ENCODE measurements at regions not wholly inside any gene's neighbourhood (a gene's known extent, or its start where the extent isn't known, plus 50 kb on each side); places are given as distances from the start of the nearest gene placed in this dataset.
"Not testable (repeated sequence)": the region's sequence is repeated elsewhere in the genome, so short reads cannot be mapped to it uniquely, and the experiment has no call there.

DNA sequence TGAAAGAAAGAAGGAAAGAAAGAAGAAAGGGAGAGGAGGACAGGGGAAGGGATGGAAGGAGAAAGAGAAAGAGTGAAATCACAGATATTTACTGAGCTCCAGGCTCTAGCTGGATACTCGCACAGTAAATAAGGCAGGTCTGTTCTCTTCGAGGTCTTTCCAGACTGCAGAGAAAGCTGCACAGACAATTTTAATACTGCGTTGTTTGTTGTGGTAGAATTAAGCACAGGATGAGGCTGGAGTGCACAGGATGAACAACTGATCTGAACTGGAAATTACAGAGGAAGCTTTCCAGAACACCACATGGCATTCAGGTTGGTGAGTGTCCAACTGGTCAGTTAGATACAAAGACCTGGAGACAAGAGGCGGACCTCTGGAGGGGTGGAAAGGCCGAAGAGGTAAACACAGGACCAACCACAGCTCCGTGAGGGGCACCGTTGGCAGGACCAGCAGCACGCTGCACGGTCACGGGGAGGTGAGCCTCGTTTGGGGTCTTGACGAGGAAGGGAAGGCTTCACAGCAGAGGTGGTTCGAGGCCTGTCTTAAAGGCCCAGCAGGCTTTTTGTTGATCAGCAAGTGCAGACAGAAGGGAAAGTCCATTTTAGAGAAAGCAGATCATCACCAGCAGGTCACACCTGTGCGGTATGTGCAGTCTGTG is 121.7 kb downstream of the ATP6V0E2 start:
- not testable (repeated sequence) for DNase-seq

DNA sequence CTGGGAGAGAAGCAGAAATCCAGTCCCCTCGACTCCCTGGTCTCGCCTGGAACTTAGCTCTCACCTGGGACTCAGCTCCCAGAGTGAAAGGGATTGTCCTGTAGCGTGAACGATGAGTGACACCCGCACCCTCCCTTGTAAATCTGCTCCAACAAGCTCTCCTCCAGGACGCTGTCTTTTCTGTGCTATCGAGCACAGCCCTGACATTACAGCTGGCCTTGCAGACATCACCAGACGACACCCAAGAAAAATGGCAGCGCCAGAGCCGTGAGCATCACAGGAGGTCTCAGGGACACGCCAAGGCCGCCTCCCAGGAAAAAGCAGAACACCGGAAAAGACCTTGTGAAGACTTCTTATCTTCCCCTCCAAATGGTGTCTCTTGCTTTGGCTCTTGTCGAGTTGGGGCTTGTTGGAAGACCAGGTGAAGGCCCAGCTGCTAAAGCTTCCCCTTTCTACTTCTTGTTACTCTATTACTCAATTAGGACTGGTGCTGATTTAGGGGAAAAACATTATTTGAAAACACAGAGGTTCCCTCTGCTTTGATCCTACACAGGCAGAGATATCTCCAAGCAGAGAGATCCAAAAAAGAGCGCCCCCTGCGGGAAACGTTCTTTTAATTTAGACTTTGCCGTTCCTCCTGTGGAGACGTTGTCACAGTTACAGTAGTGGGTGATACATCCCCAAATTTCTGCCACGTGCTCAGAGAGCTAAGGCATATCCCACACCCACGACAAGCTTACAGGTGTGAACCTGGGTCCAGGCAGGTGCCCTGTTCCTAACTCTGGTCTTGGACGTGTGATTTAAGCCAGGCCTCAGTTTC is 127.2 kb downstream of the ATP6V0E2 start:
- not testable (repeated sequence) for DNase-seq

DNA sequence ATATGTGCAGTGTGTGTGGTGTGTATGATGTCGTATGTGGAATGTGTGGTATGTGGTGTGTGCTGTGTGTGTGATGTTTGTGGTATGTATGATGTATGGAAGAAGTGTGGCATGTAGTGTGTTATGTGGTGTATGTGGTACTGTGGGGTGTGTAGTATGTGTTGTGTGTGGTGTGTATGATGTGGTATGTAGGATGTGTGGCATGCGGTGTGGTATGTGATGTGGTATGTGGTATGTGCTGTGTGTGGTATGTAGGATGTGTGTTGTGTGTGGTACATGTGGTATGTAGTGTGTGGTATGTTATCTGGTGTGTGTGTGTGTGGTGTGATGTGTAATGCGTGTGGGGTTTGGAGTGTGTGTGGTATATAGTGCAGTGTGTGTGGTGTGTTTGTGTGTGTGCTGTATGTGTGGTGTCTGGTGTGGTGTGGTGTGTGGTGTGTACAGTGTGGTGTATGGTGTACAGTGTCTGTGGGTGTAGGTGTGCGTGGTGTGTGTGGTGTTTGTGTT is 129.6 kb downstream of the ATP6V0E2 start:
- DNase-seq, result no peak

DNA sequence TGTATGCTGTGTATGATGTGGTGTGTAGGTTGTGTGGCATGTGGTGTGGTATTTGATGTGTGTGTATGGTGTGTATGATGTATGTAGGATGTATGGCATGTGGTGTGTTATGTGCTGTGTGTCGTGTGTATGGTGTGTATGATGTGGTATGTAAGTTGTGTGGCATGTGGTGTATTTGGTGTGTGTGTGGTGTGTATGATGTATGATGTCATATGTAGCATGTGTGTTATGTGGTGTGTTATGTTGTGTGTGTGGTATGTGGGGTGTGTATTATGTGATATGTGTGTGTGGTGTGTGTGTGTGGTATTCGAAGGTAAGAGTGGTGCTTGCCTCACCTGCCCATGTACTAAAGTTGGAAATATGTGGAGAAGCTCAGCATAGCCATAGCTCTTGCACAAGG is 130.2 kb downstream of the ATP6V0E2 start:
- DNase-seq, result not testable (repeated sequence)

DNA sequence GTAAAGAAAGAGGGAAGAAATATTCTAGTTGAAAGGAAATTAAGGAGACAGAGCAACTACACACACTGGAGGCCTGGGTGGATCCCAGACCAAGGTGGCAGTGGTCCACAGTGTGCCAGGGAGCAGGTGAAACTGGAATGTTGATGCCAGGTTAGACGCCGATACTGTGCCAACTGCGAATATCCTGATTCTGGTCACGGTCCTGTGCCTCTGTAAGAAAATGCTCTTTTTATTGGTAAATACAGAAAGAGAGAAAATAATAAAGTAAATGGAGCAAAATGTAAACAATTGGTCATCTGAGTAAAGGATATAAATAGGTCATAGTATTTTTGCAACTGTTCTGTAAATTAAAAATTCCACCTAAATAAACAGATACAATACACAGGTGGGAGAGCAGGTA is 131.1 kb downstream of the ATP6V0E2 start:
- not testable (repeated sequence) for DNase-seq

DNA sequence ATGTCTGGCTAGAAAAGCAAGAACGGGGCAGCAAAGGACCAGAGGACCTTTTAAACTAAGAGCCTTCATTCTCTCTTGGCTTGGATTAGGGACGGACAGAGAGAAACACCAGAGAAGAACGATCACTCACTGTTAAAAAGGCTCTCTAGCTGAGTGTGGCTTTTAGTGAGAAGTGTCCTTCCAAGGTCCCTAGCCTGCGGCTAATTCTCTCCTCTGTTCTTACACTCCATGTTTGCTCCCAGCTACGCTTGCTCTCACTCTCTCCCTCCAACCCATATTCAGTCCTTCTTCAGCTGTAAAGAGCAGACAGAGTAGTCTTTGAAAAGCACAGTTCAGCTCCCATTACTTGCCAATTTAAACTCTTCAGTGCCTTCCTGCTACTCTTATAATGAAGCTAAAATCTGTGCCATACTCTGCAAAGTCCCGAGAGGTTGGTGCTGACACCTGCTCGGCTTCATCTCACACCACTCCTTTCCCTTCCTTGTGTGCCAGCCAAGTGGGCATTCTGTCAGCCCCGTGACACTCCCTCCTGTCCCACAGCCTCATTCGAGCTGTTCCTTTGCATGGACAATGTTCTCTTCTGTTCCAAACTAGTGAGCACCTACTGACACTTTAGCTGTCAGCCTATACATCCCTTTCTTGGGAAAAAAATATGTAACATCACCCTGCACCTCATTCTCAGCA is 136.0 kb downstream of the ATP6V0E2 start:
- not testable (repeated sequence) for DNase-seq

DNA sequence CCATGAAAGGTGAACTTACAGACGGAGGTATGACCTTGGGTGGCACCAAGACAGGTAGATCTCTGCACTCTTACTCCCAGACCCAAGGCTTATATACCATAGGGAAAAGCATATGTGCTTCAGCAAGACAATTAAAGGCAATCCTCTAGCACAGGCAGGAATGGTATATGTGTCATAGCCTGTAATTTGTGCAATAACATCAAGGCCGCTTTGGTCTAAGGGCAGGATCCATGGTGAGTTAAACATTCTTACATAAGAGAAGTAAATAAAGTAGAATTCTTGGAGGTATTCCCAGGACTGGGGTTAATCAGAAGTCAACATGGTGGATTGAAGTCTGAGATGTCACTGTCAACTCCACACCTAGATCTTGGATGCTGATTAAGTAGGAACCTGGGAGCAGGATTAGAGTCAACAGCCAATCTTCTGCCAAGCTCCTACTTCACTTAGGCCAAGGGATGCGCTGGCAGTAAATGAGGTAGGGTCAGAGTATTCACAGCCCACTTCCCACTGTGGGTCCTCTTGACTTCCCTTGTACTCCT is 143.0 kb downstream of the ATP6V0E2 start:
- DNase-seq, result not testable (repeated sequence)

DNA sequence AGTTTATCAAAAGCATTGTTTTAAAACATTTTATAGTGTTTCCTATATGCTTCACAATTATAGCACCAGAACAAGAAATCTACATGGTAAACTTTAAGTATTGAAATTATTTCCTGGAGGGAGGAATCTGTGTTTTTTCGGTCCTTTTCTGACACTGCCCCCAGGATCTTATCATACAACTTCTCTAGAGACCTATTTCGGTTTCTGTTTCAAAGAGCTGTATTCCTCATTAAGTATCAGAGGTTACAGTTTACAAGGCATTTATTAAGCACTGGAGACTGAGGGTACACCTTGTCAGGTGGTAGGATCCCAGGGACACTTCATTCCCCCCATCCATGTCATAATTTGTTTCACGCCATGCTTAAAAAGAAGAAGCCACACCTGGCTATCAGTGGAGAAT is 146.4 kb downstream of the ATP6V0E2 start:
- DNase-seq, result not testable (repeated sequence)

DNA sequence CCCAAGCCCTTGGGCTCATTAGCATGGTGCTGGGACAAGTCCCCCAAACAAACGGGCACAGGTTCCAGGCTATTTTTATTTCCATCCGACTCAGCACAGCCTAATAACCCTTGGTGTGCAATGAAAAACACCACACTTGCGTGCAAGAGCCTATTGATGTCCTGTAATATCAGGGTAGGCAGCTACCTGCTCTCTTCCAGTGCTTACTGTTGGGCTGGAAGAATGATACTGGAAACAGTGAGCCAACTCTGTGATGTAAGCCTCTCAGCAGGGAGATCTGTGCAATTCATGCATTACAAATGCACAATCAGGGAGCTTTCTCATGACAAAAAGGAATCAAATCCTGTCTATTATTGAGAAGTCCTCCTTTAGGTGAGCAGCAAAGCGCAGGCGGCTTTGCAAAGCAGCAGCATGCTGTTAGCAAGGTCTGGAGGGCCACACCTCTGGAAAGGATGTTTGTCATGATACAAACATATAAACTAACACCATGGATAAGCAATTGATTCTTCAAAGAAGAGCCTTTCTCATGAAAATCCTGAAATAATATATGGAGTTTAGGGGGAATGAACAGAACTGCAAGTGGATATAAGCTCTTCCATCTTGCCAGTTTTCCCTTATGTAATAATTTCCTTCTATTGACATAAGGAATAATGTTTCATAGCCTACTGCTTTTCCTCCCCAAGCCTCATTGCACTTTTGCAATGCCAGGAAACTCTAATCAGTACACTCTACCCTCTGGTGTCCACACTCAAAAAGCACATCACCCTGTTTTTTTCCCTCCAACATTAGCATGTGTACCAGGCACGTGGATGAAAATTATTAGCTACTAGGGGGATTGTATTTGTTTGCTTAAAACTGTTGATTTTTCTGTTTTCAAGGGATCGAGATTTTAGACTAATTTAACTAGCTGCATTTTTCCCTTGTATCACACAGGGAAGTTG is 151.1 kb downstream of the ATP6V0E2 start:
- DNase-seq, result not testable (repeated sequence)

DNA sequence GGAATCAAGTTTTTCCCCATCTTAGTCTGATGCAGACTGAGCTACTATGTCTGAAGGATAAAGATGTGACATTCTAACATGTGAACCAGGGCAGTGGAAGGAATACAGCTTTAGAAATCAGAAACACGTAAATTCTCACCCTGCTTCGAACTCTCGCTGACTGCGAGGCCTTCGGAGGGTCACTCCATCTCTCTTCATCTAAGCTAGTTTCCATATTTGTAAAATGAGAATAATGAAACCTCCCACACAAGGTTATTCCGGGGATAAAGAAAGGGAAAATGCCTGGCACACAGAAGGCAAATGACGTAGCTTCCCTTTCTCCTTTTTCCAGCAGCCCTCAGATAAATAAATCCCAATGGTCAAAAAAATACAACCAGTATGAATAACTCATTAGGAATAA is 152.0 kb downstream of the ATP6V0E2 start:
- DNase-seq, result not testable (repeated sequence)

DNA sequence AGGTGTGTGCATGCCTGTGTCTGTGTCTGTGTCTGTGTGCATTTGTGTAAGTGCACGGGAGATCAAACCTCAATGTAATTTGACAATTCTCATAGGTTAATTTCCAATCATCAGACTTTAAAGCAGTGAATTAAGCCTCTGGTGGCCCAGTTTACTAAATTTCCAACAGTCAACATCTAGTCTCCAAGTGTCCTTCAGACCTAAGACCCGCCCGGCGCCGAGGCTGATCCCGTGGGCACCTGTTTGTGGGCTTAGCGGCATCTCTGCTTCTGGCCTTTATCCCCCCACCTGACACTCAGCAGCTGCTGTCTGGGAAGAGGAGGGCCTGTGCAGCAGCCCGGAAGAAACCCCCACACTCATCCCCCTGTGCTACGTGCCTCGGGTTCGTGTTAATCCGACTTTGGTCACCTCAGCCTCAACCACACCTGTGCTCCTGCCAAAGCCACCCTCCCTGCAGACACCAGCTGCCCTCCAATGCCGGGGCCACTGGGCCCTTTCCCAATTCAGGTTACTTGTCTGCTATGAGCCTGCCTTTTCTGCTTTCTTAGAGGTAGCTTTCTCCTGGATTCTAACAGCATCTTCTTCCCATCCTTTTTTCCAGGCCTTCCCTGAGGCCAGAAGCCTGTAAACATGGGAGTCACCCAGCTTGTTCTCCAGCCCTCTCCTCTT is 154.7 kb downstream of the ATP6V0E2 start:
- DNase-seq, result not testable (repeated sequence)

DNA sequence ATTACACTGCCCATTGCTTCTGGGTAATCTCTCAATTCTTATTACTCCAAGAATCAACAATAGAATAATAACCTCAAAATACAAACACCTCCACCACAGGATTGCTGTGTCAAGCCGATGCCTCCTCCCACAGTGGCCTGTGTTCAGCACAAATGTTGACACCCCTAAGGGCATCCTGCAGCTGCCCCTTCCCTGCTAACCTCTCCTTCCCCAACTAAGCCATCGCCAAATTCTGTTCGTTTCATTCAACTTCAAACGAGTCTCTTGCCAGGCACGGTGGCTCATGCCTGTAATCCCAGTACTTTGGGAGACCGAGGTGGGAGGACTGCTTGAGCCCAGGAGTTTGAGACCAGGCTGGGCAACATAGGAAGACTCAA is 155.2 kb downstream of the ATP6V0E2 start:
- DNase-seq, result not testable (repeated sequence)

DNA sequence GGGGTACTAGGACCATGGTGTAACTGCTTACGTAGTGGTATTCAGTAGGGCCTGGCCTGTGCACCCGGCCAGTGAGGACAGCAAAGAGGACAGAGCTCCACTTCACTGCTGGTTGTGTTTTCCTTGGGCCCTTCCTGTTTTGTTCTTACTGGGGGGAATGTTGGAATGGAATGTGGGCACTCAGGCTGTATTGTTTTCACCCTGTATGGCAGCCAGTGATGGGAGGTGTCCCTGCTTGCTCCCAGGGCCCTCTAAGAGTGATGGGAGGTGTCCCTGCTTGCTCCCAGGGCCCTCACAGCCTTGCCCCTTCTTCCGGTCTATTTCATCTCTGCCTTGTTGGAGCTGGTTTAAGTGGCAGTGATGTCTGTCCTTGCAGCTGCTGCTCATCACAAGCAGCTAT is 158.0 kb downstream of the ATP6V0E2 start:
- not testable (repeated sequence) for DNase-seq

DNA sequence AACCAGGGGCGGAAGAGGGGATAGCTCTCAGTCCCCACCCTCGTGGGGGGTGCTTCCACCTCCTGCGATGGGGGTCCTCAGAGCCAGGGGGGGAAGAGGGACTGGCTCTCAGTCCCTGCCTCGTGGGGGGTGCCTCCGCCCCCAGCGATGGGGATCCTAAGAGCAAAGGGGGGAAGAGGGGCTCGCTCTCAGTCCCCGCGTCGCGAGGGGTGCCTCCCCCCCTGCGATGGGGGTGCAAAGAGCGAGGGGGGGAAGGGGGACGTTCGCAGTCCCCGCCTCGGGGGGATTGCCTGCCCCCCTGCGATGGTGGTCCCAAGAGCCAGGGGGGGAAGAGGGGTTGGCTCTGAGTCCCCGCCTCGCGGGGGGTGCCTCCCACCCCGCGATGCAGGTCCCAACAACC is 159.9 kb downstream of the ATP6V0E2 start:
- DNase-seq, result not testable (repeated sequence)

DNA sequence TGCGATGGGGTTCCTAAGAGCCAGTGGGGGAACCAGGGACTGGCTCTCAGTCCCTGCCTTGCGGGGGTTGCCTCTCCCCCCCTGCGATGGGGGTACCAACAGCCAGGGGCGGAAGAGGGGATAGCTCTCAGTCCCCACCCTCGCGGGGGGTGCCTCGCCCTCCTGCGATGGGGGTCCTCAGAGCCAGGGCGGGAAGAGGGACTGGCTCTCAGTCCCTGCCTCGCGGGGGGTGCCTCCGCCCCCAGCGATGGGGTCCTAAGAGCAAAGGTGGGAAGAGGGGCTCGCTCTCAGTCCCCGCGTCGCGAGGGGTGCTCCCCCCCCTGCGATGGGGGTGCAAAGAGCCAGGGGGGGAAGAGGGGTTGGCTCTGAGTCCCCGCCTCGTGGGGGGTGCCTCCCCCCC is 162.0 kb downstream of the ATP6V0E2 start:
- not testable (repeated sequence) for DNase-seq

DNA sequence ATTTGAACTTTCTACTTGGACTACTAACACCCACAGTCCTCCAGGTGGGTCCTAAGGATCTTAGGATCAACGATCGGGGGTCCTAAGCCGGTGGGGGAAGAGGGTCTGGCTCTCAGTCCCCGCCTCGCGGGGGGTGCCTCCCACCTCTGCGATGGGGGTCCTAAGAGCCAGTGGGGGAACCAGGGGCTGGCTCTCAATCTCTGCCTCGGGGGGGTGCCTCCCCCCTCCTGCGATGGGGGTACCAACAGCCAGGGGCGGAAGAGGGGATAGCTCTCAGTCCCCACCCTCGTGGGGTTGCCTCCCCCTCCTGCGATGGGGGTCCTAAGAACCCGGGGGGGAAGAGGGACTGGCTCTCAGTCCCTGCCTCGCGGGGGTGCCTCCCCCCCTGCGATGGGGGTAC is 165.3 kb downstream of the ATP6V0E2 start:
- DNase-seq, result not testable (repeated sequence)

DNA sequence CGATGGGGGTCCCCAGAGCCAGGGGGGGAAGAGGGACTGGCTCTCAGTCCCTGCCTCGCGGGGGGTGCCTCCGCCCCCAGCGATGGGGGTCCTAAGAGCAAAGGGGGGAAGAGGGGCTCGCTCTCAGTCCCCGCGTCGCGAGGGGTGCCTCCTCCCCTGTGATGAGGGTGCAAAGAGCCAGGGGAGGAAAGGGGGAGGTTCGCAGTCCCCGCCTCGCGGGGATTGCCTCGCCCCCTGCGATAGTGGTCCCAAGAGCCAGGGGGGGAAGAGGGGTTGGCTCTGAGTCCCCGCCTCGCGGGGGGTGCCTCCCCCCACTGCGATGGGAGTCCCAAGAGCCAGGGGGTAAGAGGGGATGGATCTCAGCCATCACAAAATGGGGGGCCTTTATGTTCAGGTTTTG is 168.5 kb downstream of the ATP6V0E2 start:
- DNase-seq, result not testable (repeated sequence)

DNA sequence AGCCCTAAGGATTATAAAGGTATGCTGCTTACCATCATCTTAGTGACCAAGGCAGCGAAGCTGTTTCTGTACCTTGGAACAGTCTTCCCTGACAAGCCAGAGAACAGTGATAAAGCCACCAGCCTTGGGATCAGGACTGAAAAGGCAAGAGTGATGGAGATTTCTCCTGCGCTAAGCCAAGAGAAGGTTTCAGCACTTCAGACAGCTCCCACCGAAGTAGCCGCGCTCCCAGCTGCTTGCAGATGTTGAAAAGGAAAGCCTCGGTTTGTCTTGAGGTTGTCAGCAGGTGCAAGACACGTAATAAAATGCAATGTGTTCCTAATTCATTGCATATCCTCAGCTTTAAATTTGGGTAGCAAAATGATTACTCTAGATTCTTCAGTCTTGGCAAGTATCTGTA is 171.0 kb downstream of the ATP6V0E2 start:
- not testable (repeated sequence) for DNase-seq

DNA sequence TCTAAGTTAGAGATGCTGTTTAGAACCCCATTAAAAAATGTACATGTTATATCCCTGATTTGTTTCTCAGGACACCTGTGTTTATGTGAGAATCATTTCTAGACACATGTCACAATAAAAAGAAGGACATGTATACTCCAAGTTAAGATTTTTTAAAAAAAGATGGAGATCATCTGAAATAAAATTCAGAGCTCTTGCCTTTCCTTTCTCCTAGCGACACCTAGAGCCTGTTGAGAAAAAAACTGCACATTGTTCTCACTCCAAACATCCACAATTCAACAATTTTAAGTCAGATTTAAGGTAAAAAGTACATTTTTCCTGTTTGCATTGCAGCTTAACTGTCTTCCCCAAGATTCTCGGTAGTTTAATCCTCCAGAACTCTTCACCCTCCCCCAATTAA is 171.8 kb downstream of the ATP6V0E2 start:
- DNase-seq, result not testable (repeated sequence)

DNA sequence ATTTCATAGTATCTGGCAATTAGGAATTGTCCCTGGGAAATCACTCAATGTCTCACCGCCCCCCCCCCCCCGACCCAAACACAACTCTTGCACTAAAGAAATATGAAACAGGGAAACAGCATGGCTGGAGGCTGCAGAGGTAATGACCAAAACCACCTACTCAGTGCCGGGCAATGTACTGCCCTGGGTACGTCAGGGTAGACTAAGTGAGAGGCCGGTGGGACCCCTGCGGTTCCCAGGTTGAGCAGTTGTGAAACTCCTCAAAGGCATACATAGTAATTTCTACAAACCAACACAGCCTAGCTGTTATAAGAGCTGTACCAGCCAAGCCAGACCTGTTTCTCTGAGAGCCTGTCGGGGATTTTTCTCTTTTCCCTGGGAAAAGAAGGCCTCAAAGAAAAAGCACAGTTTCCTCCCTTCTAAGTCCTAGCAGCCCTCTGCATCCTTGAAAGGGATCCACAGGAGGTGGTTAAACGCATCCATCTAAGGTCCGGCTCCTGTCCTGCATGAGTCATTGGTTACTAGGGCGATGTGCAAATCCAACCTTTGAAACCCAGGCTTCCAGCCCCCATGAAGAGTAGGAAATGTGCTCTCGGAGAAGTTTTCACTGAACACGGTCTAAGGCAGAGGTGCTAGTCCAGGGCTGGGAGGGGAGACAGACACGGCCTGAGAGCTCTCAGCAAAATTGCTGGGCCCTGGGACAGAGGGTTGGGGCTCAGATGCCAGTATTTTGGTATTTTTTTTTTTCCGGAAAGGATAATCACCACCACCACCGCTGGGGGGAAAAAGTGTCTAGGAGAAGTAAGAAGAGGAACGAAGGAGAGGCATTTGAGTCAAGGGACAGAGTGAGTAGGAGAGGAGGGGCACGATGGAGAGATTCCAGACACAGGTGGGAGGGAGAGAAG is 172.8 kb downstream of the ATP6V0E2 start:
- not testable (repeated sequence) for DNase-seq

Data from central memory CD4-positive, alpha-beta T cell (primary cell).